ENCODE measurements at regions not wholly inside any gene's neighbourhood (a gene's known extent, or its start where the extent isn't known, plus 50 kb on each side); places are given as distances from the start of the nearest gene placed in this dataset.

- DNase-seq = no peak
- no peak overlapping the region for H3K4me3 ChIP-seq (ENCODE audit: low read length in 3 of 3)
- no peaks in the 10 kb centered on the region for H3K27me3 ChIP-seq (ENCODE audit: control insufficient read depth, insufficient read depth, low read length)
- no peaks in the 10 kb centered on the region for H3K36me3 ChIP-seq (ENCODE audit: control insufficient read depth in 2 of 3, insufficient read depth in 3 of 3, low read length in 3 of 3)
- no peak for FAIRE-seq
- intact Hi-C loops (cut with DNase I) = no loop called here
- no peaks in the 10 kb centered on the region for H3K4me1 ChIP-seq (ENCODE audit: control insufficient read depth in 2 of 3, insufficient read depth in 2 of 3, low read depth in 1 of 3, low read length in 3 of 3)
- no peak overlapping the region for H3K9ac ChIP-seq (ENCODE audit: low read length in 3 of 3)
- no peaks in the 10 kb centered on the region for H3K9me3 ChIP-seq (ENCODE audit: control insufficient read depth in 2 of 3, insufficient read depth in 1 of 3, low read length in 3 of 3)
- H3K27ac ChIP-seq (ENCODE audit: low read depth in 2 of 2, low read length in 2 of 2) = no peak overlapping the region
- TF ChIP-seq CTCF (IDR thresholded peaks at IDR 0.05; ENCODE audit: borderline replicate concordance, extremely low read depth, insufficient read depth) = no peak
Measured at GRCh38 chr18:26736301-26736700, 129.2 kb downstream of the AQP4 start.

GRCh38 chr18:26734760-26735159 is 130.7 kb downstream of the AQP4 start:
- Histone ChIP-seq H3K4me3 (ENCODE audit: low read length in 3 of 3) (no peak overlapping the region), H3K4me1 (ENCODE audit: control insufficient read depth in 2 of 3, insufficient read depth in 2 of 3, low read depth in 1 of 3, low read length in 3 of 3) (no peaks in the 10 kb centered on the region), H3K9me3 (ENCODE audit: control insufficient read depth in 2 of 3, insufficient read depth in 1 of 3, low read length in 3 of 3) (no peaks in the 10 kb centered on the region), H3K27me3 (ENCODE audit: control insufficient read depth, insufficient read depth, low read length) (no peaks in the 10 kb centered on the region), H3K36me3 (ENCODE audit: control insufficient read depth in 2 of 3, insufficient read depth in 3 of 3, low read length in 3 of 3) (no peaks in the 10 kb centered on the region), H3K9ac (ENCODE audit: low read length in 3 of 3) (no peak overlapping the region), H3K27ac (ENCODE audit: low read depth in 2 of 2, low read length in 2 of 2) (no peak overlapping the region)
- TF ChIP-seq CTCF (IDR thresholded peaks at IDR 0.05; ENCODE audit: borderline replicate concordance, extremely low read depth, insufficient read depth) = no peak
- DNase-seq (no peak), FAIRE-seq (no peak)
- intact Hi-C loops (cut with DNase I) = no loop called here

- Histone ChIP-seq H3K36me3 (ENCODE audit: control insufficient read depth in 2 of 3, insufficient read depth in 3 of 3, low read length in 3 of 3) (no peaks in the 10 kb centered on the region), H3K9ac (ENCODE audit: low read length in 3 of 3) (no peak overlapping the region), H3K27ac (ENCODE audit: low read depth in 2 of 2, low read length in 2 of 2) (no peak overlapping the region), H3K27me3 (ENCODE audit: control insufficient read depth, insufficient read depth, low read length) (no peaks in the 10 kb centered on the region), H3K9me3 (ENCODE audit: control insufficient read depth in 2 of 3, insufficient read depth in 1 of 3, low read length in 3 of 3) (no peaks in the 10 kb centered on the region), H3K4me3 (ENCODE audit: low read length in 3 of 3) (no peak overlapping the region), H3K4me1 (ENCODE audit: control insufficient read depth in 2 of 3, insufficient read depth in 2 of 3, low read depth in 1 of 3, low read length in 3 of 3) (no peaks in the 10 kb centered on the region)
- TF ChIP-seq CTCF (IDR thresholded peaks at IDR 0.05; ENCODE audit: borderline replicate concordance, extremely low read depth, insufficient read depth) = no peak
- intact Hi-C loops (cut with DNase I) = no loop called here
- no peak for DNase-seq
- no peak for FAIRE-seq
Measured at GRCh38 chr18:26729449-26729848, 136.1 kb downstream of the AQP4 start.

- no peak overlapping the region for H3K4me3 ChIP-seq (ENCODE audit: low read length in 3 of 3)
- H3K27ac ChIP-seq (ENCODE audit: low read depth in 2 of 2, low read length in 2 of 2) = no peak overlapping the region
- intact Hi-C loops (cut with DNase I) = no loop called here
- no peak for TF ChIP-seq CTCF (IDR thresholded peaks at IDR 0.05; ENCODE audit: borderline replicate concordance, extremely low read depth, insufficient read depth)
- no peaks in the 10 kb centered on the region for H3K4me1 ChIP-seq (ENCODE audit: control insufficient read depth in 2 of 3, insufficient read depth in 2 of 3, low read depth in 1 of 3, low read length in 3 of 3)
- H3K9me3 ChIP-seq (ENCODE audit: control insufficient read depth in 2 of 3, insufficient read depth in 1 of 3, low read length in 3 of 3) = no peaks in the 10 kb centered on the region
- H3K36me3 ChIP-seq (ENCODE audit: control insufficient read depth in 2 of 3, insufficient read depth in 3 of 3, low read length in 3 of 3) = no peaks in the 10 kb centered on the region
- DNase-seq (no peak), FAIRE-seq (no peak)
- H3K27me3 ChIP-seq (ENCODE audit: control insufficient read depth, insufficient read depth, low read length) = no peaks in the 10 kb centered on the region
- no peak overlapping the region for H3K9ac ChIP-seq (ENCODE audit: low read length in 3 of 3)
Measured at GRCh38 chr18:26729008-26729407, 136.5 kb downstream of the AQP4 start.

Data from kidney (tissue), 13 donors.